ENCODE measurements at regions not wholly inside any gene's neighbourhood (a gene's known extent, or its start where the extent isn't known, plus 50 kb on each side); places are given as distances from the start of the nearest gene placed in this dataset.

- 82% methylated on average over 3 of the region's 3 CpGs for WGBS (ENCODE audit: low lambda C conversion rate, missing lambda C conversion rate)
Measured at GRCh38 chr1:103900005-103900404, 150.3 kb downstream of the AMY1C start.

GRCh38 chr1:103901072-103901471 lies 151.4 kb downstream of the AMY1C start:
- 71% methylated on average over 4 of the region's 4 CpGs for WGBS (ENCODE audit: low lambda C conversion rate, missing lambda C conversion rate)
- no peaks in the 10 kb centered on the region for H3K9me2 ChIP-seq (replicated peaks; ENCODE audit: insufficient read depth)
- H3K27me3 ChIP-seq: no peaks in the 10 kb centered on the region
- no peaks in the 10 kb centered on the region for H3K4me1 ChIP-seq (ENCODE audit: insufficient read depth)
- H3K9me3 ChIP-seq (ENCODE audit: low read depth): no peaks in the 10 kb centered on the region
- no peak overlapping the region for H3K4me2 ChIP-seq
- TF ChIP-seq EZH2phosphoT487 (IDR thresholded peaks at IDR 0.05; ENCODE audit: low read depth, severe bottlenecking, unreplicated experiment) (no peak), CTCF (IDR thresholded peaks at IDR 0.05; ENCODE audit: poor library complexity) (no peak), EZH2 (IDR thresholded peaks at IDR 0.05; ENCODE audit: borderline replicate concordance) (no peak)
- H2AFZ ChIP-seq: no peak overlapping the region
- no peaks in the 10 kb centered on the region for H4K20me1 ChIP-seq (ENCODE audit: insufficient read depth, poor library complexity, severe bottlenecking)
- no peak overlapping the region for H3K4me3 ChIP-seq
- no peak for DNase-seq (ENCODE audit: low spot score)
- no peaks in the 10 kb centered on the region for H3K79me2 ChIP-seq
- no peaks in the 10 kb centered on the region for H3K36me3 ChIP-seq (replicated peaks; ENCODE audit: insufficient read depth, low read depth)
- H3K27ac ChIP-seq: no peak overlapping the region

More at GRCh38 chr1:103900005-103900404, 150.3 kb downstream of the AMY1C start:
- no peak for DNase-seq (ENCODE audit: low spot score)
- Histone ChIP-seq H3K4me3 (no peak overlapping the region), H3K9me2 (replicated peaks; ENCODE audit: insufficient read depth) (no peaks in the 10 kb centered on the region), H3K9me3 (ENCODE audit: low read depth) (no peaks in the 10 kb centered on the region), H3K27me3 (no peaks in the 10 kb centered on the region), H3K4me1 (ENCODE audit: insufficient read depth) (no peaks in the 10 kb centered on the region), H2AFZ (no peak overlapping the region), H3K27ac (no peak overlapping the region), H4K20me1 (ENCODE audit: insufficient read depth, poor library complexity, severe bottlenecking) (no peaks in the 10 kb centered on the region), H3K79me2 (no peaks in the 10 kb centered on the region), H3K36me3 (replicated peaks; ENCODE audit: insufficient read depth, low read depth) (no peaks in the 10 kb centered on the region), H3K4me2 (no peak overlapping the region)
- TF ChIP-seq EZH2phosphoT487 (IDR thresholded peaks at IDR 0.05; ENCODE audit: low read depth, severe bottlenecking, unreplicated experiment): no peak
- no peak for TF ChIP-seq EZH2 (IDR thresholded peaks at IDR 0.05; ENCODE audit: borderline replicate concordance)
- no peak for TF ChIP-seq CTCF (IDR thresholded peaks at IDR 0.05; ENCODE audit: poor library complexity)

GRCh38 chr1:103905363-103905762 lies 155.7 kb downstream of the AMY1C start:
- Histone ChIP-seq H3K27me3 (no peaks in the 10 kb centered on the region), H4K20me1 (ENCODE audit: insufficient read depth, poor library complexity, severe bottlenecking) (no peaks in the 10 kb centered on the region), H3K9me2 (replicated peaks; ENCODE audit: insufficient read depth) (no peaks in the 10 kb centered on the region), H3K9me3 (ENCODE audit: low read depth) (no peaks in the 10 kb centered on the region), H3K36me3 (replicated peaks; ENCODE audit: insufficient read depth, low read depth) (no peaks in the 10 kb centered on the region), H3K79me2 (no peaks in the 10 kb centered on the region), H3K4me1 (ENCODE audit: insufficient read depth) (no peaks in the 10 kb centered on the region), H3K4me2 (no peak overlapping the region), H3K4me3 (no peak overlapping the region), H3K27ac (no peak overlapping the region), H2AFZ (no peak overlapping the region)
- 80% methylated on average over 1 of the region's 1 CpG for WGBS (ENCODE audit: low lambda C conversion rate, missing lambda C conversion rate)
- DNase-seq (ENCODE audit: low spot score): no peak
- no peak for TF ChIP-seq EZH2phosphoT487 (IDR thresholded peaks at IDR 0.05; ENCODE audit: low read depth, severe bottlenecking, unreplicated experiment)
- no peak for TF ChIP-seq CTCF (IDR thresholded peaks at IDR 0.05; ENCODE audit: poor library complexity)
- no peak for TF ChIP-seq EZH2 (IDR thresholded peaks at IDR 0.05; ENCODE audit: borderline replicate concordance)

GRCh38 chr1:103911450-103911849 lies 161.8 kb downstream of the AMY1C start:
- H3K4me3 ChIP-seq: no peak overlapping the region
- 92% methylated on average over 2 of the region's 2 CpGs for WGBS (ENCODE audit: low lambda C conversion rate, missing lambda C conversion rate)
- no peak overlapping the region for H3K4me2 ChIP-seq
- no peak for TF ChIP-seq EZH2phosphoT487 (IDR thresholded peaks at IDR 0.05; ENCODE audit: low read depth, severe bottlenecking, unreplicated experiment)
- TF ChIP-seq CTCF (IDR thresholded peaks at IDR 0.05; ENCODE audit: poor library complexity): no peak
- no peak for TF ChIP-seq EZH2 (IDR thresholded peaks at IDR 0.05; ENCODE audit: borderline replicate concordance)
- no peaks in the 10 kb centered on the region for H3K27me3 ChIP-seq
- H3K27ac ChIP-seq: no peak overlapping the region
- no peak overlapping the region for H2AFZ ChIP-seq
- no peaks in the 10 kb centered on the region for H3K36me3 ChIP-seq (replicated peaks; ENCODE audit: insufficient read depth, low read depth)
- H4K20me1 ChIP-seq (ENCODE audit: insufficient read depth, poor library complexity, severe bottlenecking): no peaks in the 10 kb centered on the region
- DNase-seq (ENCODE audit: low spot score): no peak
- H3K79me2 ChIP-seq: no peaks in the 10 kb centered on the region
- no peaks in the 10 kb centered on the region for H3K4me1 ChIP-seq (ENCODE audit: insufficient read depth)
- H3K9me3 ChIP-seq (ENCODE audit: low read depth): no peaks in the 10 kb centered on the region
- no peaks in the 10 kb centered on the region for H3K9me2 ChIP-seq (replicated peaks; ENCODE audit: insufficient read depth)
